K562 (cell line): ENCODE measurements at regions not wholly inside any gene's neighbourhood (a gene's known extent, or its start where the extent isn't known, plus 50 kb on each side); places are given as distances from the start of the nearest gene placed in this dataset.

ENCODE experiments used
- ATAC-seq: fragments of 200-7000 bp; cut with Tn5 transposase; 3 replicates; pipeline ENCODE4 v1.9.1; 2020; ENCODE audit warnings: moderate library complexity
- BruUV-seq: library from RNA; stranded (reverse); fragments of 400-500 nt; replicated peaks from 2 replicates; lab custom pipeline; 2021; lab: Mats Ljungman, UMichigan
- CTCF ChIA-PET: fragments of 300-600 bp; formaldehyde crosslinking; extraction: SDS; loops from one replicate; lab custom pipeline; 2021; ENCODE audit warnings: low intra/inter-chr PET ratio; lab: Yijun Ruan, JAX
- POLR2A ChIA-PET: fragments of 300-600, 350-650 bp; sonication (Branson Sonifier 250); formaldehyde crosslinking; extraction: SDS; loops from one replicate; lab custom pipeline; 2021; ENCODE audit warnings: antibody characterized with exemption, inconsistent platforms; lab: Yijun Ruan, JAX
- DNase-seq, 4 experiments: peaks; one replicate each; pipeline versions ENCODE4 v3.0.0 to v3.0.0-alpha.2; 2011 to 2018; ENCODE audit warnings: low spot score in 3 of 4, mixed read lengths in 3 of 4; ENCODE audit errors: extremely low read depth in 1 of 4
- FAIRE-seq: peaks from 2 replicates; lab custom pipeline; 2011; peaks lifted over from hg19 to GRCh38; lab: Jason Lieb, UNC
- H2AFZ ChIP-seq: 2 replicates; pipeline ENCODE4 v1.6.0; 2011; ENCODE audit warnings: low read depth, low read length, control low read depth, inconsistent platforms
- H3K27ac ChIP-seq: fragments of 200-600 bp; 3 replicates; pipeline ENCODE4 v1.8.0; 2011; ENCODE audit warnings: low read depth, mild to moderate bottlenecking, control low read depth, inconsistent platforms, low read length, moderate library complexity, mixed read lengths; ENCODE audit errors: extremely low read depth
- H3K27me3 ChIP-seq, 2 experiments: fragments of 300-600 bp in 1 of 2; 2 replicates in 1 of 2; 3 replicates in 1 of 2; pipeline versions ENCODE4 v1.6.0 to v1.8.0; 2011; ENCODE audit warnings: inconsistent platforms in 2 of 2, low read length in 2 of 2, mild to moderate bottlenecking in 1 of 2, mixed read lengths in 1 of 2, moderate library complexity in 1 of 2; ENCODE audit not compliant: control insufficient read depth in 2 of 2, insufficient read depth in 2 of 2
- H3K36me3 ChIP-seq: fragments of 300-600 bp; 3 replicates; pipeline ENCODE4 v1.8.0; 2011; ENCODE audit warnings: mild to moderate bottlenecking, low read length, inconsistent platforms; ENCODE audit not compliant: control insufficient read depth, insufficient read depth
- H3K4me1 ChIP-seq, 2 experiments: fragments of 200-600 bp in 1 of 2; replicated peaks in 1 of 2; 2 replicates in 1 of 2; 3 replicates in 1 of 2; pipeline versions ENCODE4 v1.5.1 to v1.8.0; 2011; ENCODE audit warnings: inconsistent platforms in 2 of 2, low read length in 2 of 2, mild to moderate bottlenecking in 1 of 2, mixed read lengths in 1 of 2, moderate library complexity in 1 of 2; ENCODE audit not compliant: control insufficient read depth in 2 of 2, insufficient read depth in 2 of 2
- H3K4me2 ChIP-seq: 2 replicates; pipeline ENCODE4 v1.6.1; 2011; ENCODE audit warnings: low read length, control low read depth, inconsistent platforms, mixed read lengths; ENCODE audit not compliant: insufficient read depth
- H3K4me3 ChIP-seq: fragments of 200-600 bp; sonication (generic), shearing (Covaris generic); 2 replicates; pipeline ENCODE4 v1.5.1; 2016; ENCODE audit warnings: control low read depth, inconsistent platforms
- H3K79me2 ChIP-seq: fragments of 200-600 bp; 3 replicates; pipeline ENCODE4 v1.8.0; 2011; ENCODE audit warnings: low read length, inconsistent platforms; ENCODE audit not compliant: control insufficient read depth, insufficient read depth
- H3K9ac ChIP-seq, 2 experiments: 2 replicates each; pipeline versions ENCODE4 v1.6.0 to v1.6.1; 2011; ENCODE audit warnings: low read depth in 2 of 2, low read length in 2 of 2, control low read depth in 1 of 2, inconsistent platforms in 1 of 2, mild to moderate bottlenecking in 1 of 2, mixed read lengths in 1 of 2; ENCODE audit not compliant: insufficient read depth in 1 of 2
- H3K9me1 ChIP-seq: one replicate; pipeline ENCODE4 v1.6.0; 2011; ENCODE audit warnings: inconsistent platforms, mild to moderate bottlenecking, low read length, moderate library complexity; ENCODE audit not compliant: control insufficient read depth, insufficient read depth
- H3K9me3 ChIP-seq: replicated peaks from 2 replicates; pipeline ENCODE4 v1.5.1; 2011; ENCODE audit warnings: low read depth, low read length, inconsistent platforms; ENCODE audit not compliant: control insufficient read depth, insufficient read depth
- H4K20me1 ChIP-seq: replicated peaks from 2 replicates; pipeline ENCODE4 v1.6.1; 2011; ENCODE audit warnings: low read length, inconsistent platforms, mixed read lengths; ENCODE audit not compliant: control insufficient read depth, insufficient read depth
- ATF4 ChIP-seq: fragments of 450-650 bp; formaldehyde crosslinking; IDR thresholded peaks from 2 replicates; pipeline ENCODE4 v1.4.0; 2022; ENCODE audit warnings: mild to moderate bottlenecking, moderate library complexity
- NFE2 ChIP-seq: IDR thresholded peaks from 2 replicates; pipeline ENCODE4 v1.6.1; 2014; ENCODE audit warnings: antibody characterized with exemption, low read depth
- NFYB ChIP-seq: IDR thresholded peaks from 2 replicates; pipeline ENCODE4 v1.6.1; 2011; ENCODE audit warnings: mild to moderate bottlenecking, moderate library complexity; ENCODE audit not compliant: insufficient read length; ENCODE audit errors: extremely low read depth
- PHF21A ChIP-seq: fragments of 450-650 bp; IDR thresholded peaks from 2 replicates; pipeline ENCODE4 v1.6.1; 2017; ENCODE audit warnings: low read depth, borderline replicate concordance
- SLC30A9 ChIP-seq: fragments of 250-450 bp; sonication (Bioruptor Pico); IDR thresholded peaks from 2 replicates; pipeline ENCODE4 v1.8.0; 2022; ENCODE audit warnings: mild to moderate bottlenecking, moderate library complexity
- THAP7 ChIP-seq: fragments of 250-450 bp; sonication (Bioruptor Pico); IDR thresholded peaks from 2 replicates; pipeline ENCODE4 v1.5.0; 2021
- TSC22D4 ChIP-seq: fragments of 450-650 bp; IDR thresholded peaks from 2 replicates; pipeline ENCODE4 v1.6.1; 2016; ENCODE audit warnings: missing genetic modification characterization, missing biosample characterization, control low read depth
- ZFP36 ChIP-seq: fragments of 150-350 bp; IDR thresholded peaks from 2 replicates; pipeline ENCODE4 v1.6.1; 2018; ENCODE audit warnings: low read length, low read depth; ENCODE audit not compliant: partially characterized antibody
- ZNF121 ChIP-seq: sonication (generic); formaldehyde crosslinking; conservative IDR thresholded peaks from 2 replicates; pipeline ENCODE4 v1.8.0; 2022; ENCODE audit warnings: missing genetic modification reagents
- ZNF609 ChIP-seq: sonication (generic); formaldehyde crosslinking; IDR thresholded peaks from 2 replicates; pipeline ENCODE4 v1.8.1; 2023; ENCODE audit warnings: missing genetic modification reagents, mild to moderate bottlenecking, borderline replicate concordance
- ZNF740 ChIP-seq, 3 experiments: fragments of 200-800 bp in 1 of 3; sonication (Bioruptor generic) in 1 of 3; sonication (generic) in 1 of 3; formaldehyde crosslinking in 1 of 3; IDR thresholded peaks; 2 replicates each; pipeline versions ENCODE4 v1.6.1 to v1.8.0; 2016 to 2022; ENCODE audit warnings: mild to moderate bottlenecking in 2 of 3, missing compliant biosample characterization in 2 of 3, missing genetic modification characterization in 2 of 3, missing genetic modification reagents in 1 of 3
- ZNF830 ChIP-seq: fragments of 250-450 bp; sonication (Bioruptor Pico); IDR thresholded peaks from 2 replicates; pipeline ENCODE4 v1.5.0; 2021; ENCODE audit warnings: mild to moderate bottlenecking
- WGBS: fragments of 100-300 bp; shearing (Covaris generic); methylation state at CpG from one replicate; pipeline ENCODE4 v1.1.6; 2016; ENCODE audit warnings: low coverage, mixed read lengths; ENCODE audit not compliant: insufficient coverage; ENCODE audit errors: missing lambda C conversion rate; 5-methylcytosine and 5-hydroxymethylcytosine counted together
- in situ Hi-C: fragments of 300-500 bp; cut with MboI; formaldehyde crosslinking; loops from 4 replicates; pipeline ENCODE4 v1.15.0; 2018; ENCODE audit warnings: inconsistent platforms, mixed read lengths
- intact Hi-C: fragments of 100-400 bp; cut with micrococcal nuclease; formaldehyde crosslinking; loops from 2 replicates; pipeline ENCODE4 v1.14.2; 2022
- TF ChIP-seq, protein P1 (sequence below): sonication (generic); formaldehyde crosslinking; IDR thresholded peaks from 2 replicates; pipeline ENCODE4 v1.8.0; 2022; ENCODE audit warnings: missing genetic modification reagents, mild to moderate bottlenecking, moderate library complexity, borderline replicate concordance

DNA sequence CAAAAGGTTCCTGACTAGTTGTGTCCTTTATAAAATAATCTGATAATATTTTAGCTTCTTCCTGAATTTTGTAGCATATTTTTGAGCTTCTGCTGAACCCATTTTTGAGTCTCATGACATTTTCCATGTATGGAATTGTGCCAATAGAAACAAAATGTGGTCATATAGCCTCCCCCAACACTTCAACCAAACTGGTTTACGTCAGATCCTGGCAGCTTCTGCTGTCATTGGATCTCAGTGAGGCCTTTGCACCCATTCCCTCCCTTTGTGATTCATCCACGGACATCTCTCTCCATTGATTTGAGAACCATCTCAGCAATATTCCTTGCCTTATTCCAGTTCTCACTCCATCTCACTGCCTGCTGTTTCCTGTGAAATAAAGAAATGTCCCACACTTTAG is 128.0 kb downstream of the GPCPD1 start (continued):
- no peak for TF ChIP-seq ZNF609 (CRISPR knock-in tag)
- no peak for TF ChIP-seq THAP7 (CRISPR knock-in tag)

- DNase-seq (no peak), ATAC-seq (no peak), FAIRE-seq (no peak)
- H3K27me3 ChIP-seq = peaks cover 3 to 27% of the 10 kb centered on the region in 2 experiments; a peak in 3 of 5 replicates
- no peak overlapping the region for H3K27ac ChIP-seq
- in situ Hi-C loops = no loop called here
- BruUV-seq = no TSS peak
- H4K20me1 ChIP-seq = no peaks in the 10 kb centered on the region
- H3K36me3 ChIP-seq = no peaks in the 10 kb centered on the region
- POLR2A ChIA-PET = no interaction called here
- H2AFZ ChIP-seq = no peak overlapping the region
- H3K4me3 ChIP-seq = no peak overlapping the region
- H3K9ac ChIP-seq = no peak overlapping the region
- no peak overlapping the region for H3K4me2 ChIP-seq
- intact Hi-C loops = no loop called here
- no peaks in the 10 kb centered on the region for H3K79me2 ChIP-seq
- H3K4me1 ChIP-seq = no peaks in the 10 kb centered on the region
- WGBS = 4% methylated on average over 4 of the region's 4 CpGs
- CTCF ChIA-PET = interaction anchor here (0.6 kb wide), 1 partner anchor 417 kb away, joined by 3 read pairs; no protein-coding TSS in a partner anchor
- H3K9me1 ChIP-seq = no peaks in the 10 kb centered on the region
- H3K9me3 ChIP-seq = no peaks in the 10 kb centered on the region
- TF ChIP-seq TSC22D4 (tag) (no peak), ZNF121 (CRISPR knock-in tag) (no peak), ZNF830 (no peak), ZNF740 (CRISPR knock-in tag; IDR thresholded peaks at IDR 0.05) (no peak), ZNF740 (tag; IDR thresholded peaks at IDR 0.05) (no peak), SLC30A9 (CRISPR knock-in tag) (no peak), PHF21A (no peak), NFYB (no peak), ATF4 (CRISPR knock-in tag) (no peak), ZFP36 (no peak), NFE2 (no peak)
- TF ChIP-seq, protein P1, sequence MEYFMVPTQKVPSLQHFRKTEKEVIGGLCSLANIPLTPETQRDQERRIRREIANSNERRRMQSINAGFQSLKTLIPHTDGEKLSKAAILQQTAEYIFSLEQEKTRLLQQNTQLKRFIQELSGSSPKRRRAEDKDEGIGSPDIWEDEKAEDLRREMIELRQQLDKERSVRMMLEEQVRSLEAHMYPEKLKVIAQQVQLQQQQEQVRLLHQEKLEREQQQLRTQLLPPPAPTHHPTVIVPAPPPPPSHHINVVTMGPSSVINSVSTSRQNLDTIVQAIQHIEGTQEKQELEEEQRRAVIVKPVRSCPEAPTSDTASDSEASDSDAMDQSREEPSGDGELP = no peak
Measured at GRCh38 chr20:5481872-5482271, 128.9 kb downstream of the GPCPD1 start.
